SKM-1 treated with dmso at 0.1 percent for 144 hours (cell line): ENCODE measurements at regions not wholly inside any gene's neighbourhood (a gene's known extent, or its start where the extent isn't known, plus 50 kb on each side); places are given as distances from the start of the nearest gene placed in this dataset.

Experiments
- DNase-seq: peaks from one replicate; lab custom pipeline; 2025; ENCODE audit not compliant: unreplicated experiment; lab: John Stamatoyannopoulos, UW

DNA sequence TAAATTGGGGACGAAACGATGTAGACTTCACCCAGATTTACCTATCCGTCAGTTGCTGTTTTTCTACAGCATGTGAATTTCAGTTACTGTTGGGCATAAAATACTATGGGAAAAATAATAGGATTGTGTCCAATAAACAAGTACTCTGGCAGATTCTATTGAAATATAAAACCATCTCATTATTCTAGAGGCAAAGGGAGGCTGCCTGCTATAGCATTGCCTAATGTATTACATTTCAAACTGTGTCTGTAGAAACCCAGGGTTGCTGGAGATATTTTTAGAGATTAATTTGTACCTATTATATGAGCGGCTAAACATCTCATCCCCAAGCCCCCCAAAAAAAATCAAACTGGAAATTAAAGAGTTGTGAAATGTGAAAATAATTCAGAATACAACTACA, 159.6 kb upstream of the IL12A start:
- DNase-seq = no peak

DNA sequence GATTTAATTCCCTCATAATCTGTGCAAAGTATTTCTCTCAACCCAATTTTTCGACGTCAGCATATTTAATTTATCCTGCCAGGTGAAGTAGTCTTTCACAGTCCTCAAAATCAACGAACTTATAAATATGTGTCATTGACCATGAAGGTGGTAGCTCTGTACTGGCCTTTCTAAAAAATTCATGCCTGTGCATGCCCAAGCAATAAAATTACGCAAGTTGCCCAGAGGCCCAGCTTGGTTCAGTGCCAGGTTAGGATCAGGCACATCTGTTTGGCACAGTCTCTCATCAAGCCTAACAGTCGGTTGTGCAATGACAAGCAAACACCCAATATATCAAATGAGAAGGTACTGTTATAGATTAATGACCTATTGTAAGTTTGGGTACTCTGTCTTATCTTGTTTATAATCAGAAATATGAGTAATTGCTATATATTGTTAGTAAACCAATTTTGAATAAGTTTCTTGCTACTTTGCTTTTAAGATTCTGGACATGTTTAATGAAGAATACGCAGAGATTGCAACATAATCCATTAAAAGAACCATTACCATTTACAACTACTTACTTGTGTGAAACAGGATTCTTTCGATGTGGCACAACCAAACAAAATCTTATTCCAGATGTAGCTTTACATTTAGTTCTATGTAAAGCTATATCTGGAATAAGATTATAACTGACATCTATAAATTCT, 159.0 kb upstream of the IL12A start:
- peak; percentile 32 for DNase-seq

DNA sequence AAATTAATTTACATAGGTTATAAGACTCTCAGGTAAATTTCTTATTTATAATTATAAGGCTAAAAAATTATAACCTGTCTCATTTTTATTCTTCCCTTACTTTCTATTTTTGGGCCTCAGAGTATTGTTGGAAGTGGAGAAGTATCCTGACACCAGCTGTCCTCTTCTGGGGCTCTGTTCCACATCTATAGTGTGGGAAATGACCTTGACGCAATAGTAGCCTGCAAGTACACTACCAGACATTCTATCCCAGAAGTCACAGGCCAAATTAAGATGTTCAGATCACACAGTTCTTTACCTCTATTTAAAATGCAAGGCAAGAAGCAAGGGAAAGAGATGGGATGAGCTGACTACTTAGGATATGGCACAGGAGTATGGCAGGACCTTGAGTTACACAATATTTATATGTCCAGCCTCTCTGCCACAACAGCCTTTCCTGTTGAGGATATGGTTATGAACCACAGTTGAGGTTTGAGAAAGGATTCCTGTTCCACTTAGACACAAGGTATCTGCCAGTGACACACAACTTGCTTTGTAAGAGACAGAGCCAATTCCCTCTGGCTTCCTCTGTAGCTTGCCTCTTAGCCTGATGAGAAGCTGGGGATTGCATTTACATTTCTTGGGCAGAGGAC, 158.0 kb upstream of the IL12A start:
- DNase-seq = peak; percentile 70

DNA sequence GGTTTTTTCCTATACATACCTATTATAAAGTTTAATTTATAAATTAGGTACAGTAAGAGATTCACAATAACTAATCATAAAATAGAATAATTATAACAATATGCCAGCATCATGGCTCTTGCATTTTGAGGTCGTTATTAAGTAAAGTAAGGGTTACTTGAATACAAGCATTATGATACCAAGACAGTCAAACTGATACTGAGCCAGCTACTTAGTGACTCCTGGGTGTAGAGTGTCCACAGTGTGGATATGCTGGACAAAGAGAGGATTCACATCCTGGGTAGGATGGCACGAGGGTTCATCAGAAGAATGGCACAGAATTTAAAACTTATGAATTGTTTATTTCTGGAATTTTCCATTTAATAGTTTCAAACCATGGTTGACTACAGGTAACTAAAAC, 157.2 kb upstream of the IL12A start:
- no peak for DNase-seq

DNA sequence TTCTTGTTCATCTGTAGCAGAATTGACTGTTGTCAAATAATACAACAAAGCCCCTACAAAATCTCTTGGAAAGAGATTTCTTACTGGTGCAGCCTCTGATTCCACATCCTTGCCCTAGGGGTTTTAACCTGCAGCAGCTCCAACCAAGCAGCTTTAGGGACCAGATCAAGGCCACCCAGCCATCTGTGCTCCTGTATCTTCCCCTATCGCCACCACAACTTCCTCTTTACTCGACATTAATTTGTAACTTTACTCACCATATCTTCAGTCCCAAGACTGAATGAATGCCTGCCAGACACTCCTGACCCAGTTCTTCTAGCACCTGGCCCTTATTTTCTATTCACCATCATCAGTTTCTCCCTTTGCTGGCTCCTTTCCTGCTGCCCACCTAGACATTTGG, 156.6 kb upstream of the IL12A start:
- DNase-seq = peak; percentile 51

DNA sequence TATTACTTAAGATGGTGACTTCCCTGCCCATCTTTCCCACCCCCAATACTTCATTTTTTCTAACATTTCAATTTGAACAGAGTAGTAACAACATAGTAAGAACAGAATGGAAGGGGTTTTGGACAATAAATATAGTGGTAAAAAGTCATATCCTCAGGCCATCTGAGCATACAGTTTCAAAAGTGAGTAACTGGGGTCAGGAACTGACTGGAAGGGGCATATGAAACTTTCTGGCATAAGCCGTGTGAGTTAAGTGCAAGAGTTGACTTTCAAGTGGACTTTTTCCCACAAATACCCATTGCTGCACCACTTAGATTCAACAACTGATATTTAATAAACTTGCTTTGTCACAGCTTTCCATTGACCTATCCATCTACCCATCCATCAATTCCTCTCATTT, 153.5 kb upstream of the IL12A start:
- DNase-seq = no peak

DNA sequence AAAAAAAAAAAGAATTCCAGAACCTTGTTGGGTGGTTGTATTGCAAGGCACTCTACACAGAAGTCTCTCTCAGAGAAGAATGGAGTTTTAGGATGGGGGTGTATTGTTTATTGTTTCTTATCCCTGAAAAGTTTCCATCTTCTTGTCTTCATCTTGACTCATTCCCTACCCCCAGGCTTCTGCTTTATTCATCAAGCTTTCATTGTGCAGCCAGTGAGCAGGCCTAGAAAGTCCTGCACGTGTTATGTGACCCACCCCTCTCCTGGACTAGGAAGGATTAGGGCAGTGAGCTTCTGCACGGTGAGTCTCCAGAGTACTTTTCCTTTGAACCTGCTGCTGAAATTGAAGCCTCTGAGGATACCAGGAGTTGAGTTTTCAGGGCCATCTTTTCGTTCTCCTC, 150.9 kb upstream of the IL12A start:
- DNase-seq = no peak

DNA sequence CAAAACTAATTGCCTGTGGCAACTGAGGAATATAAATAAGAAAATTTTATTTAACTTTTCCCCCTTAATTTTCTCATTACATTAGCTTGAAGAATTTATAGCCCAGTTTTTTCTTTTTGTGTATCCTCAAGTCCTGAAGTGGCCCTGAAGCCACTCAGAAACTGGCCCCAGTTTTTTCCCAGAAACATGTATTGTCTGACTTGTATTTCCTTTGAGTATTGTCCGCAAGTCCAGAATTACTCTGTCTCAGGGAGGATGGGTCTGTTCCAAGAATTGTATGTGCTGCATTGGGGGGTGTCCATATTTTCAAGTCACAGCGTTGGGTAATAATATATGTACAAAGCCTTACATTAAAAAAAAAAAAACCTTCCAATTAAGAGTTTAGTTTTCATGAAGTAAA, 149.7 kb upstream of the IL12A start:
- no peak for DNase-seq

DNA sequence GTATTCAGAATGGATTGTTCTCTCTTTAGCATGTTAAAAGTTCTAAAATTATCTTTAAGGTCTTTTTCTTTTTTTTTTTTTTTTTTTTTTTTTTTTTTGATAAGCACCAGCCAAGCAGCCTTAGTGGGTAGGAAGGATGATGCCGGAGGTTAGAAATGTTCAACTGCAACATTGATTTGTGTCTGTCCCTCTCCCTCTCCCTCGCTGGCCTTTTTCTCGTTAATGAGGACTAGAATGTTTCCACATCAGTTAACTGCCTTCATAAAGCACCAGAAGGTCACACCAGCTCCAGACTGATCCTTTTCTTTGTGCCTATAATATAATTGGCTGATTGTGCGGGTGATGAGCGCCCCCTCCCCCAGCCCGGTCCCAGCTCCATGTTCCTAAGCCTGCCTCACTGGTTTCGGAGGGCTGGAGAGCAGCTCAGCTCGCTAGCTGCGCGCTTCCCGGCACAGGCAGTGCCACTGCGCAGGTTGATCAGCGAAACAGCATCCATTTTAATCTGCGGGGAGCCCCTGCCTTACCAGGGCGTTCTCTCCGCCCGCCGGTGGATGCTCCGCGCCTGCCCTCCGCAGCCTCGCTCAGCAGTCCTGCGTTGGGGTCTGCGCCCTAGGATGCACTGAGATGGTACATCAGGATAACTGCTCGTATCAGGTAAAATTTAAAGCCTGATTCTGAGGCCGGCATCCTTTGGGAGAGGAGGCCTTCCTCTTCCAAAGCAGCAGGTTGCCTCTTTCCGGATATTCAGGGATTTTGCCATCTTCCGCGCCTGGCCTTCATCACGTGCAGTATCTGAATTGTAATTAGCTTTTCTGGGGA, 148.9 kb upstream of the IL12A start, which contains the start of gene SCHIP1:
Gene SCHIP1 (plus strand): TSS at position 301 of the 819 bp plus-strand sequence.
- DNase-seq = no peak

DNA sequence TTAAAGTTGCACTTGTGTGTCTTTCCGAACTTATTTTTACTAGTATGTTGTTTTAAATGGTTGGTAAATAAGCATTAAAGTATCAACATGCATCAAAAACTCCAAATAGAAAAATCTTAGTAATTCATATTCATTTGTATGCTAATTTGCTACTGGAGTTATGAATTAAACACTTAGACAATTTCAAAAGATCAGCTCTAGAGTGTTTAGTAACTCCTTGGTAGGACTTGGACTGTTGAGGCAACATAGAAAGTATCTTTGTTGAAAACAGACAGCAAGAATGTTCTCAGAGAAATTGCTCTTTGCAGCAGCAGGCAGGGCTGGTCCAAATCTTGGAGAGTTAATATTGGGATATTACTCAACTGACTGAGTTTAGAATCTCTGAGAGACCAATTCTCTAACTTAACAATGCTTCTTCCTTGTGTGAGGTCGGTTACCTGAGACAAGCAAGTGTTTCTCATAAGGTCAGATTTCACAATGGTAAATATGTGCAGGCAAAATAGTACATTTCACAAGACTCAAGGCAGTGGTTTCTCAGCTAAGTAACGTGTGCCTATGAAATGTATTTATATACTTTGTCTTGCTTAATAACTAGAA, 147.8 kb upstream of the IL12A start:
- peak; percentile 66 for DNase-seq

DNA sequence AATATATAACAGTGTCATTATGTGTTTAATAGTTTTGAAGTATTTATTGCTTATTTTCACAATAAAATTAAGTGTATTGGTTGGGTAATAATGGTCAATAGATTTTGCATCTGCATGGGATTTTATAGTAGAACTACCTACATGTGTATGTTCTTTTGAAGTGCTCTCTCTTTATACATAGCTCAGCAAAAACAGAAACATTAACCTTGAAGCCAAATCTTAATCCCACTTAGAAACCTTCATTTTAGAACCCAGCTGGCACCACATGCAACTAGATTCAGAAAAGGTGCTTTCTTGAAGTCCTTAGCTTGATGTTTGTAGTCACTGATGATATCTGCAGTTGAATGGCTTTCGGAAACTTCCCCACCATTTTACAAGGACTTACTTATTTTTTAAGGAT, 146.9 kb upstream of the IL12A start:
- DNase-seq = no peak

DNA sequence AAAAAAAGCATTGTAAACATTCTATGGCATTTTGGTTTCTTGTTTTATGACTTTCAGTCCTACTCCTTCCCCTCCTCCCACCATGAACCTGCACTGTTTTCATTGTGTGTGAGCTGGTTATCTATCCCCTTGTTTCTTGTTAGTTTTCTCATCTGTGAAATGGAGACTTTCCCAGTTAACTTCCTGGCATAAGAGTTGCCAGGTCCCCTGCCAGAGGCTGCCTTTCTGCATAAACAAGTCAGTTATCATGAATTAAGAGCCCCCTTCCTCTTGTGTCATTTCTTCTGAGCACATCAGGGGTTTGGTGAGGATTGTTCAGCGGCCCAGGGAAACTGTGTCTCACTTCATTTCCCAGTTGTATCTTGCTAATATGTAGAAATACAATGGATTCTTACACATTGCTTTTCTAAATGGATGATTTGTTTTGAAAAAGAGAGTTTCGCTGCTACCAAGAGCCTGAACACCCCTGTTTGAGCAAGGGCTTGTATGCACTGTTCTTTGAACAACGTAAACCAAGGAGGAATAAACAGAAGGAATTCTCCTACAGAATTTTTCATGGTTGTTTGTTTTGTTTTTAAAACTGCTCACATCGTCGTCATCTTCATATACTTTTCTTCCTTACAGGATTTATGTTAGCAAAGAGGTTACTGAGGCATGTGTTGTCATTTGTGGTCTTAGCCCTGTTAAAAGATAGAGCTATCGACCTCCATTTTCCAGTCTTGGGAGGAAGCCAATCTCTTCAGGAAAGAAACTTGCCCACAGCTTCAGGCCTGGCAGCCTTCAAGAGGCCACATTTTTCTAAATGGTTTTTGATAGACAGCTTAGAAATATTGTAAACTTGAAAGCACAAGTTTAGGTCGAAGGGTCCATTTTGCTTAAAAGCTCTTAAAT, 144.6 kb upstream of the IL12A start:
- no peak for DNase-seq

DNA sequence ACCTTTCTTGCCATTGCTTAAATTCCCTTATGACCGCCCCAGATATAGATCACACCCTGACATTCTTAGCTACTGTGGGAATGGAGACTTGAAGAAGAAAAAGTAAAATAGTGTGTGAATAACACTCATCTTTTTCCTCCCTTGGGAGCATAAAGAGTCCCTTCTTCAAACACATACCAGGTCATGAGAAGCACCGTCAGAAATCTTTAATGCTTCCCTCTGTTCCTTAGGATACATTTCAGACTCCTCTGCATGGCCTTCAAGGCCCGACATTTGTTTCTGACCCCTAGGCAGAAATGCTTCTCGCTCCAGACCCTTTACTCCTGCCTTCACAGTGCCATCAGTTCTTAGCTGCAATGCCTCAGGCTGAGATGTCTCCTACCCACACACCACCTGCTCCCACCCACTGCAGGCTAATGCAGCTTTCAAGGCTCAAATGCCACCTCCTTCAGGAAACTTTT, 143.8 kb upstream of the IL12A start:
- DNase-seq = no peak

DNA sequence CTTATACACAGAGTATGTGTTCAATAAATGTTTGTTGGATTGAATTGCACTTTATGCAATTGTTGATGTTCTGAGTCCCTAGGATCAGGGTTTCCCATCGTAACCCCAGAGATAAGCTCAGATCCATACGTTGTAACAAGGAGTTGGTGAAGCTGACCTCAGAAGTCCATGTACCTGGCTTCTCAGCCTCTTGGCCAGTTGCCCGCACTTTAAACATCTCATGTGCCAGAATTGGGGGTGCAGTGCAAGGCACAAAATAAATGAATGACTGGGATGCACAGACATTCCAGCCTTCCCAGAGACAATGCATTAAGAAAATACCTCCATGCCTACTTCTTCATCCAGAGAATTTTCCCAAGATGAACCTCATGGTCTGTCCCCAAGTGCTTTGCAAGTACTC, 142.9 kb upstream of the IL12A start:
- DNase-seq = no peak

DNA sequence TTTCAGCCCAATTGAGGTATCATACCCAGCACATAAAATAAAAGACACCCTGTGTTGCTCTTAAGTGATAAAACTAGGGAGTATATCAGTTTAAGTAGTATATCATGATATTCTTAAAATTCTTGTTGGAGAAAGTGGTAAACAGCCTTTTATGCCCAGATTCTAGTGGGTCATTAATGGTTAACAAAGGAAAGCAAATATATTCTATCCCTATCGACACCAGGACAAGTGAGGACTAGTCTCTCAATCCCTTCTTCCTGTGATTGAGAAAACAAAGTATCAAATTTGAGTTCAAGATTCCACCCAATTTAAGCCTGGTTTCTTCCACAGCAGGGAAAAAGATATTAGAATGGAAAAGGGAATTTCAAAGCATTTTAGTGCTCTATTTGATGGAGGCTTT, 142.4 kb upstream of the IL12A start:
- no peak for DNase-seq

DNA sequence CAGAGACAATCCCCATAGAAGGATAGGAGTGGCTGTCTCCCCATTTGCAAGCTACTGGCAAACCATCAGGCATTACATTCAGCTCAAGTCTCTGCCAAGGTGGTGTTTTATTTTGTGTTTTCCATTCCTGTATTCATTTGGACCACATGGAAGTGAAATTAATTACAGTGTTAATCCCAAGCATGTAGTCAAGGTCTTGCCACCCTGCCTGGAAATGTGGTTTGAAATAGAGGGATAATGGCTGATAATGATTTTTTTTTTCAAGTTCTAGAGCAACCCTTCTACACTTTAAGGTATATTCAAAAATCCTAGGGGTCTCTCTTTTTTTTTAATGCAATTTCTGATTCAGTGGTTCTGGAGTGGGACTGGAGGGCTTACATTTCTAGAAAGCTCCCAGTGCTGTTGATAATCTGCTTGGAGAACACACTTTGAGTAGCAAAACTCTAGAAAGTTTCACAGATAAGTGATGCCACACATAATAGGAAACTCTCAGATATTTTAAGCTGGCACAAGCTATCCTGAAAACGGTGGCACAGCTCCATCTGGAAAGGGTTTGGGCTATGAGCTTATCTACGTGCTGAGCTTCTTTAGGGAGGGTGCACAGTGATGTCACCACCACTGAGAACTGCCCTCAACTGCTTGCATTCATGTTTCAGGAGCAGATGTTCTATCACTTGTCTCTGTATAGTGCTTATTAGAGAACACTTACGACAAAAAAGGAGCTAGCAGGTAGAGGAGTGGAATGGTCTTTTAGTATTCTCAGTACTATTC, 140.1 kb upstream of the IL12A start:
- DNase-seq = no peak

DNA sequence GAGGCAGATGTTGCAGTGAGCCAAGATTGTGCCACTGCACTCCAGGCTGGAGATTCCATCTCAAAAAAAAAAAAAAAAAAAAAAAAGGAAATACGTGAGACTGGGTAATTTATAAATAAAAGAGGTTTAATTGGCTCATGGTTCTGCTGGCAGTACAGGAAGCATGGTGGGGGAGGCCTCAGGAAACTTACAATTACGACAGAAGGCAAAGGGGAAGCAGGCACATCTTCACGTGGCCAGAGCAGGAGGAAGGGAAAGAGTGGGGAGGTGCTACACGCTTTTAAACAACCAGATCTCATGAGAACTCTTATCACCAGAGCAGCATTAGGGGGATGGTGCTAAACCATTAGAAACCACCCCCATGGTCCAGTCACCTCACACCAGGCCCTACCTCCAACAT, 138.2 kb upstream of the IL12A start:
- DNase-seq = no peak

DNA sequence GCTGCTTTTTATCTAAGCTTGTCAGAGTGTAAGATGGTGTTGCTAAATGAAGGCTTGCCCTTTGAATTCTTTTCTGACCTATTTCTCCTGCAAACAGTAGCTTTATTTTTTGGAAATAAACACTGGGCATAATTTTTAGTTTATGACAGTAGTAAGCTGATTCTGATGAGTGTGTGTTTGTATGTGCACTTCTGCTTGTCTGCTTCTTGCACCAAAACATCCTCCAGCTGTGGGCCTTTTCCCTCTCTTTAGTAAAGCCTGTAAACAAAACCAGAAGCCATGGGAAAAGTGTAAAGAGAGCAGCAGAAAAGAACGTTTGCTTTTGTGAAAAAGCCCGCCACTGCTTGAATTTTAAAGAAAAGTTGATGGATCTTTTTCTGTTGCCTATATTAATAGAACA, 136.4 kb upstream of the IL12A start:
- DNase-seq = no peak

DNA sequence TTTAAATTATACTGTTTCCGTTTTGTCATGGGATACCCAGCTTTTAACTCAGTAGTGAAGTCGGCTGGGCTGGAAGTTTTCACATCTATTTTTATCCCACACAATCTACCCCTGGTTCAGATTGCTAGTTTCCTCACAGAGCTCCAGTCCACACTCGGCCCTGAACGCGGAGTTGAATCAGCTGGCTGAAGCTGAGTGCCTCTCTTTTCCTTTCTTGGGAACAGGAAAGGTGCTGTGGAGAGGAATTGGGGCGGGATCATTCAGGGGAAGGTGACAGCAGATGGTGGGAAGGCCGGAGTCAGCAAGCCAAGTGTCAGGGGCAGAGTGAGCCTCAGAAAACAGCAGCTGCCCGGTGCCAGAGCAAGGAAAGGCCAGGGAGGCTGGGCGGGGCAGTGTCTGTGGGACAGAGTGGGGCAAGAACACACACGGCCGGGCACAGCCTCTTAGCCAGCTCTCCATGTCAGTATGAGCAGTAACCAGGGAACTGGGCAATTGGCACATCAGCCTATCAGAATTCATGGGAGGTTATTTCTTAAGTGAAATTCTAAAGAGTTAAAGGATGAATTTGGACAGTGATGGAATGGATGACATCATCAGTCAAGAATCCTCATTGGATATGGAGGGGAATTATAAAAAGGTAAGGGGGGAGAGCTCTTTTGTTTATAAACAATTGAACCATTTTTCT, 135.7 kb upstream of the IL12A start:
- no peak for DNase-seq
